GM12878 (cell line): ENCODE measurements at regions not wholly inside any gene's neighbourhood (a gene's known extent, or its start where the extent isn't known, plus 50 kb on each side); places are given as distances from the start of the nearest gene placed in this dataset.

Experiments used
- ATAC-seq: fragments of 200-7000 bp; cut with Tn5 transposase; 3 replicates; pipeline ENCODE4 v1.9.1; 2020; ENCODE audit warnings: mild to moderate bottlenecking, moderate library complexity
- BruUV-seq: library from RNA; stranded (reverse); fragments of 400-500 nt; replicated peaks from 2 replicates; lab custom pipeline; 2021; lab: Mats Ljungman, UMichigan
- CTCF ChIA-PET: fragments of 300-600 bp; sonication (Branson Sonifier 250); formaldehyde crosslinking; extraction: SDS; loops from one replicate; lab custom pipeline; 2021; ENCODE audit warnings: inconsistent platforms; lab: Yijun Ruan, JAX
- POLR2A ChIA-PET: fragments of 350-600 bp; formaldehyde crosslinking; extraction: SDS; loops from one replicate; lab custom pipeline; 2021; ENCODE audit warnings: inconsistent platforms; lab: Charles Lee
- RAD21 ChIA-PET: fragments of 300-600 bp; sonication (Branson Sonifier 250); formaldehyde crosslinking; loops from one replicate; lab custom pipeline; 2023; ENCODE audit warnings: antibody characterized with exemption; ENCODE audit not compliant: unreplicated experiment; lab: Charles Lee
- SMC1A ChIA-PET: fragments of 300-600 bp; sonication (Branson Sonifier 250); formaldehyde crosslinking; loops from one replicate; lab custom pipeline; 2023; ENCODE audit not compliant: unreplicated experiment, uncharacterized antibody; lab: Charles Lee
- DNase-seq: peaks from one replicate; pipeline ENCODE4 v3.0.0-alpha.2; 2011; ENCODE audit warnings: low read depth, low spot score
- FAIRE-seq: peaks from 3 replicates; lab custom pipeline; 2011; peaks lifted over from hg19 to GRCh38; lab: Jason Lieb, UNC
- H2AFZ ChIP-seq: 2 replicates; pipeline ENCODE4 v1.6.0; 2011; ENCODE audit warnings: low read depth, low read length, control low read depth; ENCODE audit not compliant: control insufficient read depth
- H3K27ac ChIP-seq: 2 replicates; pipeline ENCODE4 v1.5.1; 2011; ENCODE audit warnings: control low read depth; ENCODE audit not compliant: control insufficient read depth, insufficient read depth
- H3K27me3 ChIP-seq, 2 experiments: replicated peaks in 1 of 2; 2 replicates each; pipeline versions ENCODE4 v1.6.0 to v1.6.1; 2011; ENCODE audit warnings: low read length in 1 of 2; ENCODE audit not compliant: control insufficient read depth in 2 of 2, insufficient read depth in 2 of 2
- H3K36me3 ChIP-seq, 2 experiments: 2 replicates each; pipeline ENCODE4 v1.5.1; 2011; ENCODE audit warnings: low read length in 1 of 2; ENCODE audit not compliant: control insufficient read depth in 2 of 2, insufficient read depth in 2 of 2
- H3K4me1 ChIP-seq: 2 replicates; pipeline ENCODE4 v1.6.1; 2011; ENCODE audit warnings: mild to moderate bottlenecking, low read length, moderate library complexity, mixed read lengths; ENCODE audit not compliant: control insufficient read depth, insufficient read depth
- H3K4me2 ChIP-seq: 2 replicates; pipeline ENCODE4 v1.6.0; 2011; ENCODE audit warnings: control low read depth; ENCODE audit not compliant: control insufficient read depth, insufficient read depth
- H3K4me3 ChIP-seq: fragments of 200-600 bp; sonication (generic); 2 replicates; pipeline ENCODE4 v1.5.1; 2016
- H3K79me2 ChIP-seq: 2 replicates; pipeline ENCODE4 v1.6.0; 2011; ENCODE audit warnings: low read length; ENCODE audit not compliant: control insufficient read depth, insufficient read depth
- H3K9ac ChIP-seq: 2 replicates; pipeline ENCODE4 v1.8.0; 2011; ENCODE audit warnings: low read length, control low read depth, mixed read lengths; ENCODE audit not compliant: control insufficient read depth, insufficient read depth
- H3K9me3 ChIP-seq: replicated peaks from 3 replicates; pipeline ENCODE4 v1.5.1; 2011; ENCODE audit warnings: mild to moderate bottlenecking, low read length; ENCODE audit not compliant: control insufficient read depth, insufficient read depth
- H4K20me1 ChIP-seq: 2 replicates; pipeline ENCODE4 v1.6.0; 2011; ENCODE audit not compliant: control insufficient read depth, insufficient read depth
- CHD1 ChIP-seq: IDR thresholded peaks from 2 replicates; pipeline ENCODE4 v1.6.1; 2012; ENCODE audit warnings: low read depth, low read length, improper control_type of control experiment
- HDAC2 ChIP-seq: fragments of 200-600 bp; sonication (generic); IDR thresholded peaks from 2 replicates; pipeline ENCODE4 v1.6.1; 2017
- JUND ChIP-seq: IDR thresholded peaks from 2 replicates; pipeline ENCODE4 v1.6.1; 2012; ENCODE audit warnings: low read depth, mild to moderate bottlenecking, low read length, improper control_type of control experiment, moderate library complexity
- NFYB ChIP-seq: IDR thresholded peaks from 2 replicates; pipeline ENCODE4 v1.6.1; 2011; ENCODE audit warnings: low read depth, mild to moderate bottlenecking, low read length, improper control_type of control experiment, moderate library complexity; ENCODE audit not compliant: insufficient read depth
- RELB ChIP-seq: fragments of 450-650 bp; IDR thresholded peaks from 2 replicates; pipeline ENCODE4 v1.6.1; 2017; ENCODE audit warnings: low read depth, mild to moderate bottlenecking, moderate library complexity
- SIX5 ChIP-seq: IDR thresholded peaks from 2 replicates; pipeline ENCODE4 v1.6.1; 2011; ENCODE audit warnings: mild to moderate bottlenecking, low read depth, low read length, moderate library complexity; ENCODE audit not compliant: severe bottlenecking
- SP1 ChIP-seq: IDR thresholded peaks from one replicate; pipeline ENCODE4 v1.6.1; 2011; ENCODE audit warnings: low read depth, low read length
- ZBTB4 ChIP-seq: fragments of 450-650 bp; formaldehyde crosslinking; IDR thresholded peaks from 2 replicates; pipeline ENCODE4 v1.4.0; 2022; ENCODE audit warnings: mild to moderate bottlenecking, moderate library complexity
- WGBS: methylation state at CpG from one replicate; pipeline ENCODE4 v1.1.6; 2016; ENCODE audit warnings: low lambda C conversion rate; ENCODE audit not compliant: insufficient replicate concordance, insufficient coverage; ENCODE audit errors: missing lambda C conversion rate; 5-methylcytosine and 5-hydroxymethylcytosine counted together
- in situ Hi-C: fragments of 300-500 bp; cut with MboI; formaldehyde crosslinking; loops from 9 replicates; pipeline ENCODE4 v1.14.3; 2018; ENCODE audit warnings: mixed read lengths
- intact Hi-C: fragments of 100-400 bp; cut with micrococcal nuclease; formaldehyde crosslinking; loops from one replicate; pipeline ENCODE4 v1.14.2; 2022; ENCODE audit not compliant: unreplicated experiment

GRCh38 chr3:145892869-145893268, 268.1 kb downstream of the PLOD2 start:
- no peak for DNase-seq
- H3K79me2 ChIP-seq, result no peaks in the 10 kb centered on the region
- ChIA-PET RAD21 (no interaction called here), SMC1A (interaction anchor here (1.6 kb wide), 1 partner anchor 23 kb away, joined by 5 read pairs; no protein-coding TSS in a partner anchor), POLR2A (no interaction called here), CTCF (no interaction called here)
- no peak overlapping the region for H2AFZ ChIP-seq
- FAIRE-seq, result no peak
- intact Hi-C loops (no loop called here), in situ Hi-C loops (no loop called here)
- H3K9me3 ChIP-seq, result no peaks in the 10 kb centered on the region
- BruUV-seq, result no TSS peak
- no peaks in the 10 kb centered on the region for H3K36me3 ChIP-seq
- WGBS, result 1% methylated on average over 3 of the region's 3 CpGs
- no peak overlapping the region for H3K4me3 ChIP-seq
- H3K27me3 ChIP-seq, result no peaks in the 10 kb centered on the region
- no peak overlapping the region for H3K4me2 ChIP-seq
- TF ChIP-seq SIX5 (no peak), RELB (no peak), HDAC2 (no peak), JUND (no peak), SP1 (no peak), NFYB (no peak), ZBTB4 (CRISPR knock-in tag) (no peak), CHD1 (no peak)
- H3K4me1 ChIP-seq, result no peaks in the 10 kb centered on the region
- H4K20me1 ChIP-seq, result no peaks in the 10 kb centered on the region
- H3K9ac ChIP-seq, result no peak overlapping the region
- no peak; the same call in 2 of the 3 replicates for ATAC-seq
- H3K27ac ChIP-seq, result no peak overlapping the region
